ENCODE measurements at regions not wholly inside any gene's neighbourhood (a gene's known extent, or its start where the extent isn't known, plus 50 kb on each side); places are given as distances from the start of the nearest gene placed in this dataset.
"Not testable (repeated sequence)": the region's sequence is repeated elsewhere in the genome, so short reads cannot be mapped to it uniquely, and the experiment has no call there.

- no peaks in the 10 kb centered on the region for H3K9me3 ChIP-seq
- DNase-seq (ENCODE audit: low spot score in 2 of 2) = no peak
- H3K27me3 ChIP-seq = no peaks in the 10 kb centered on the region
- no peak overlapping the region for H3K27ac ChIP-seq
- no peak overlapping the region for H3K4me3 ChIP-seq
- no peaks in the 10 kb centered on the region for H3K4me1 ChIP-seq
- TF ChIP-seq EP300 (IDR thresholded peaks at IDR 0.05) = no peak
- TF ChIP-seq POLR2AphosphoS5 (IDR thresholded peaks at IDR 0.05) = no peak
- TF ChIP-seq CTCF (IDR thresholded peaks at IDR 0.05) = no peak
- no peak for TF ChIP-seq POLR2A (IDR thresholded peaks at IDR 0.05)
- no peaks in the 10 kb centered on the region for H3K36me3 ChIP-seq
- 80% methylated on average over 3 of the region's 3 CpGs for whole genome bisulfite sequencing
Observed at GRCh38 chr6:141758430-141758829, 374.3 kb upstream of the GJE1 start.

- 75% methylated on average over 3 of the region's 3 CpGs for WGBS
- Histone ChIP-seq H3K9me3 (no peaks in the 10 kb centered on the region), H3K36me3 (no peaks in the 10 kb centered on the region), H3K4me1 (no peaks in the 10 kb centered on the region), H3K4me3 (no peak overlapping the region), H3K27me3 (no peaks in the 10 kb centered on the region), H3K27ac (no peak overlapping the region)
- no peak for DNase-seq (ENCODE audit: low spot score in 2 of 2)
- no peak for TF ChIP-seq POLR2A (IDR thresholded peaks at IDR 0.05)
- TF ChIP-seq EP300 (IDR thresholded peaks at IDR 0.05) = no peak
Observed at GRCh38 chr6:141753180-141753579, 379.5 kb upstream of the GJE1 start.

DNA sequence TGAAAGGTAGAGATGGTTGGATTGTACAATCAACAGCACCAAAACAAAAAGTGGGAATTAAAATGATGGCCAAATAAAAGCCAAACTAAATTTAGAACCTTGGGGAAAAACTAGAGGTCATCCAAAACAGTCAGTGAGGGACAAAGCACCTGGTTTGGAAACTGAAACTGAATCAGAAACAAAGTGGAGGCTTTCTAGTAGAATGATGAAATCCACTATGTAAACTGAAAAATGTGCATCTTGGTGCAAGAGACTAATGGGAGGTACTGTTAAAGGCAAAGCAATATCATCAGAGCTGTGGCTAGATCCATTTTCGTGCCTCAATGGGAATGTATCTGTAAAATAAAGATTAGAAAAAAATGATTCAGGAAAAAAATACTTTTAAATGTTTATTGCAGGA is 380.0 kb upstream of the GJE1 start:
- H3K4me3 ChIP-seq = no peak overlapping the region
- DNase-seq (ENCODE audit: low spot score in 2 of 2) = no peak
- no peaks in the 10 kb centered on the region for H3K36me3 ChIP-seq
- no peaks in the 10 kb centered on the region for H3K9me3 ChIP-seq
- 81% methylated on average over 1 of the region's 1 CpG for whole genome bisulfite sequencing
- H3K27me3 ChIP-seq = no peaks in the 10 kb centered on the region
- no peak for TF ChIP-seq POLR2AphosphoS5 (IDR thresholded peaks at IDR 0.05)
- TF ChIP-seq EP300 (IDR thresholded peaks at IDR 0.05) = no peak
- TF ChIP-seq POLR2A (IDR thresholded peaks at IDR 0.05) = no peak
- TF ChIP-seq CTCF (IDR thresholded peaks at IDR 0.05) = no peak
- no peak overlapping the region for H3K27ac ChIP-seq
- H3K4me1 ChIP-seq = no peaks in the 10 kb centered on the region

DNA sequence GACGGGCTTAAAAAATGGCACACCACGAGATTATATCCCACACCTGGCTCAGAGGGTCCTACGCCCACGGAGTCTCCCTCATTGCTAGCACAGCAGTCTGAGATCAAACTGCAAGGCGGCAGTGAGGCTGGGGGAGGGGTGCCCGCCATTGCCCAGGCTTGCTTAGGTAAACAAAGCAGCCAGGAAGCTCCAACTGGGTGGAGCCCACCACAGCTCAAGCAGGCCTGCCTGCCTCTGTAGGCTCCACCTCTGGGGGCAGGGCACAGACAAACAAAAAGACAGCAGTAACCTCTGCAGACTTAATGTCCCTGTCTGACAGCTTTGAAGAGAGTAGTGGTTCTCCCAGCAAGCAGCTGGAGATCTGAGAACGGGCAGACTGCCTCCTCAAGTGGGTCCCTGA is 386.4 kb upstream of the GJE1 start:
- H3K9me3 ChIP-seq; H3K4me1 ChIP-seq; H3K27ac ChIP-seq; DNase-seq (ENCODE audit: low spot score in 2 of 2); H3K36me3 ChIP-seq; H3K27me3 ChIP-seq; H3K4me3 ChIP-seq: not testable (repeated sequence)
- WGBS = 67% methylated on average over 6 of the region's 7 CpGs

- Histone ChIP-seq H3K4me3 (no peak overlapping the region), H3K27me3 (no peaks in the 10 kb centered on the region), H3K9me3 (no peaks in the 10 kb centered on the region), H3K36me3 (no peaks in the 10 kb centered on the region), H3K4me1 (no peaks in the 10 kb centered on the region), H3K27ac (no peak overlapping the region)
- no peak for TF ChIP-seq EP300 (IDR thresholded peaks at IDR 0.05)
- no peak for TF ChIP-seq CTCF (IDR thresholded peaks at IDR 0.05)
- TF ChIP-seq POLR2AphosphoS5 (IDR thresholded peaks at IDR 0.05) = no peak
- no peak for TF ChIP-seq POLR2A (IDR thresholded peaks at IDR 0.05)
- DNase-seq (ENCODE audit: low spot score in 2 of 2) = no peak
- 34% methylated on average over 3 of the region's 3 CpGs for WGBS
Observed at GRCh38 chr6:141744971-141745370, 387.8 kb upstream of the GJE1 start.

- Histone ChIP-seq H3K27ac (no peak overlapping the region), H3K27me3 (no peaks in the 10 kb centered on the region), H3K36me3 (no peaks in the 10 kb centered on the region), H3K4me3 (no peak overlapping the region), H3K9me3 (no peaks in the 10 kb centered on the region), H3K4me1 (no peaks in the 10 kb centered on the region)
- DNase-seq (ENCODE audit: low spot score in 2 of 2) = no peak
- 72% methylated on average over 2 of the region's 2 CpGs for WGBS
- TF ChIP-seq CTCF (IDR thresholded peaks at IDR 0.05) (no peak), POLR2AphosphoS5 (IDR thresholded peaks at IDR 0.05) (no peak), EP300 (IDR thresholded peaks at IDR 0.05) (no peak), POLR2A (IDR thresholded peaks at IDR 0.05) (no peak)
Observed at GRCh38 chr6:141744194-141744925, 388.4 kb upstream of the GJE1 start.
